NT2/D1 (cell line): ENCODE measurements at regions not wholly inside any gene's neighbourhood (a gene's known extent, or its start where the extent isn't known, plus 50 kb on each side); places are given as distances from the start of the nearest gene placed in this dataset.
"Not testable (repeated sequence)": the region's sequence is repeated elsewhere in the genome, so short reads cannot be mapped to it uniquely, and the experiment has no call there.

ENCODE experiments used
- DNase-seq: peaks from one replicate; pipeline ENCODE4 v3.0.0-alpha.2; 2011; ENCODE audit warnings: low read depth, low spot score
- H3K27me3 ChIP-seq: 2 replicates; pipeline ENCODE4 v1.6.0; 2011; ENCODE audit warnings: mild to moderate bottlenecking; ENCODE audit not compliant: insufficient read length, insufficient read depth
- H3K36me3 ChIP-seq: 2 replicates; pipeline ENCODE4 v1.6.1; 2011; ENCODE audit warnings: mild to moderate bottlenecking, low read length, mixed read lengths; ENCODE audit not compliant: insufficient read depth, insufficient read length
- H3K4me1 ChIP-seq: 2 replicates; pipeline ENCODE4 v1.5.1; 2011; ENCODE audit not compliant: insufficient read depth, insufficient read length
- H3K4me3 ChIP-seq: 2 replicates; pipeline ENCODE4 v1.5.1; 2011; ENCODE audit warnings: low read depth; ENCODE audit not compliant: insufficient read length
- H3K9ac ChIP-seq: 2 replicates; pipeline ENCODE4 v1.6.0; 2011; ENCODE audit warnings: low read depth; ENCODE audit not compliant: insufficient read length
- H3K9me3 ChIP-seq: 2 replicates; pipeline ENCODE4 v1.5.1; 2011; ENCODE audit warnings: mild to moderate bottlenecking, low read length; ENCODE audit not compliant: insufficient read depth
- SUZ12 ChIP-seq: IDR thresholded peaks from 2 replicates; pipeline ENCODE4 v1.6.1; 2011; ENCODE audit not compliant: insufficient read length, insufficient read depth; ENCODE audit errors: extremely low read depth
- YY1 ChIP-seq: IDR thresholded peaks from 2 replicates; pipeline ENCODE4 v1.6.1; 2011; ENCODE audit not compliant: insufficient read length, insufficient read depth
- ZNF274 ChIP-seq: IDR thresholded peaks from 2 replicates; pipeline ENCODE4 v1.6.1; 2011; ENCODE audit warnings: mild to moderate bottlenecking, low read depth, low read length

GRCh38 chr6:27049863-27050781 lies 197.4 kb upstream of the PRSS16 start:
- Histone ChIP-seq H3K9me3 (no peaks in the 10 kb centered on the region), H3K4me1 (peaks cover 2% of the 10 kb centered on the region), H3K27me3 (no peaks in the 10 kb centered on the region), H3K36me3 (no peaks in the 10 kb centered on the region), H3K4me3 (no peak overlapping the region), H3K9ac (no peak overlapping the region)
- no peak for TF ChIP-seq ZNF274
- no peak for TF ChIP-seq YY1
- TF ChIP-seq SUZ12, result no peak
- DNase-seq, result no peak

GRCh38 chr6:27052082-27052730 lies 195.3 kb upstream of the PRSS16 start:
- not testable (repeated sequence) for H3K4me3 ChIP-seq, DNase-seq

GRCh38 chr6:27052731-27053082 lies 194.8 kb upstream of the PRSS16 start:
- H3K36me3 ChIP-seq, result no peaks in the 10 kb centered on the region
- H3K9me3 ChIP-seq, result no peaks in the 10 kb centered on the region
- H3K9ac ChIP-seq, result no peak overlapping the region
- peaks cover 2% of the 10 kb centered on the region for H3K4me1 ChIP-seq
- TF ChIP-seq ZNF274, result no peak
- H3K27me3 ChIP-seq, result no peaks in the 10 kb centered on the region
- no peak for DNase-seq
- H3K4me3 ChIP-seq, result no peak overlapping the region

More at GRCh38 chr6:27052082-27052730, 195.3 kb upstream of the PRSS16 start:
- H3K27me3 ChIP-seq, H3K9ac ChIP-seq, H3K4me1 ChIP-seq, H3K36me3 ChIP-seq, H3K9me3 ChIP-seq: not testable (repeated sequence)

- Histone ChIP-seq H3K4me1 (peaks cover 2% of the 10 kb centered on the region), H3K27me3 (no peaks in the 10 kb centered on the region), H3K4me3 (no peak overlapping the region), H3K9ac (no peak overlapping the region), H3K9me3 (no peaks in the 10 kb centered on the region), H3K36me3 (no peaks in the 10 kb centered on the region)
- TF ChIP-seq SUZ12, result no peak
- no peak for TF ChIP-seq YY1
- DNase-seq, result no peak
These were observed 193.8 kb upstream of the PRSS16 start for GRCh38 chr6:27053738-27054137.

GRCh38 chr6:27056615-27057014 lies 190.9 kb upstream of the PRSS16 start:
- Histone ChIP-seq H3K27me3 (no peaks in the 10 kb centered on the region), H3K4me1 (no peaks in the 10 kb centered on the region), H3K4me3 (no peak overlapping the region), H3K9ac (no peak overlapping the region), H3K36me3 (no peaks in the 10 kb centered on the region), H3K9me3 (no peaks in the 10 kb centered on the region)
- DNase-seq, result no peak
- TF ChIP-seq SUZ12, result no peak
- no peak for TF ChIP-seq ZNF274
- no peak for TF ChIP-seq YY1

- H3K4me1 ChIP-seq, result no peaks in the 10 kb centered on the region
- H3K36me3 ChIP-seq, result no peaks in the 10 kb centered on the region
- no peak for TF ChIP-seq SUZ12
- TF ChIP-seq YY1, result no peak
- no peak for TF ChIP-seq ZNF274
- H3K9ac ChIP-seq, result no peak overlapping the region
- DNase-seq, result no peak
- H3K9me3 ChIP-seq, result no peaks in the 10 kb centered on the region
- no peaks in the 10 kb centered on the region for H3K27me3 ChIP-seq
- H3K4me3 ChIP-seq, result no peak overlapping the region
These were observed 187.7 kb upstream of the PRSS16 start for GRCh38 chr6:27059621-27060425.
